CD4-positive, alpha-beta T cell (primary cell): ENCODE measurements at regions not wholly inside any gene's neighbourhood (a gene's known extent, or its start where the extent isn't known, plus 50 kb on each side); places are given as distances from the start of the nearest gene placed in this dataset.

ENCODE experiments used
- ATAC-seq: fragments of 200-7000 bp; cut with Tn5 transposase; one replicate; pipeline ENCODE4 v1.10.0; 2022; ENCODE audit warnings: mild to moderate bottlenecking; ENCODE audit not compliant: poor library complexity
- CTCF ChIA-PET: fragments of 350-600 bp; sonication (Branson Sonifier 250); formaldehyde crosslinking; loops from one replicate; lab custom pipeline; 2021; ENCODE audit warnings: antibody characterized with exemption, inconsistent platforms; lab: Charles Lee
- POLR2A ChIA-PET: fragments of 350-600 bp; sonication (Branson Sonifier 250); formaldehyde crosslinking; loops from one replicate; lab custom pipeline; 2021; ENCODE audit warnings: antibody characterized with exemption, inconsistent platforms; lab: Charles Lee
- DNase-seq, 14 experiments: peaks; one replicate each; pipeline ENCODE4 v3.0.0-alpha.2; 2013 to 2020; ENCODE audit warnings: mixed read lengths in 2 of 14
- H3K27ac ChIP-seq, 2 donors: one replicate each; pipeline versions ENCODE4 v1.5.1 to v1.7.0; 2013; ENCODE audit warnings: low read length in 2 of 2, low read depth in 1 of 2, mild to moderate bottlenecking in 1 of 2
- H3K27me3 ChIP-seq, 2 experiments: 1 replicate in 1 of 2; 2 replicates in 1 of 2; pipeline versions ENCODE4 v1.6.1 to v1.7.0; 2013; ENCODE audit warnings: low read length in 2 of 2, control low read depth in 1 of 2, mild to moderate bottlenecking in 1 of 2, moderate library complexity in 1 of 2; ENCODE audit not compliant: insufficient read depth in 2 of 2, control insufficient read depth in 1 of 2
- H3K36me3 ChIP-seq: one replicate; pipeline ENCODE4 v1.6.1; 2013; ENCODE audit warnings: low read length, control low read depth; ENCODE audit not compliant: insufficient read depth
- H3K4me1 ChIP-seq: one replicate; pipeline ENCODE4 v1.6.1; 2013; ENCODE audit warnings: low read length, control low read depth; ENCODE audit not compliant: insufficient read depth
- H3K4me3 ChIP-seq: one replicate; pipeline ENCODE4 v1.5.1; 2013; ENCODE audit warnings: mild to moderate bottlenecking, low read length, moderate library complexity
- H3K9me3 ChIP-seq, 2 experiments: 1 replicate in 1 of 2; 2 replicates in 1 of 2; pipeline versions ENCODE4 v1.6.1 to v1.7.0; 2013; ENCODE audit warnings: low read length in 2 of 2, mild to moderate bottlenecking in 2 of 2, control low read depth in 1 of 2, moderate library complexity in 1 of 2; ENCODE audit not compliant: control insufficient read depth in 1 of 2, insufficient read depth in 1 of 2
- H3K27ac Mint-ChIP-seq: one replicate; pipeline ENCODE4 v1.8.0; 2020; ENCODE audit warnings: mixed read lengths
- H3K27me3 Mint-ChIP-seq: one replicate; pipeline ENCODE4 v1.8.0; 2021; ENCODE audit warnings: mixed read lengths
- H3K36me3 Mint-ChIP-seq: one replicate; pipeline ENCODE4 v1.8.0; 2021; ENCODE audit warnings: low read depth, mixed read lengths
- H3K4me1 Mint-ChIP-seq: one replicate; pipeline ENCODE4 v1.8.0; 2021; ENCODE audit warnings: low read depth, mixed read lengths
- H3K4me3 Mint-ChIP-seq: one replicate; pipeline ENCODE4 v1.8.0; 2020; ENCODE audit warnings: mild to moderate bottlenecking, mixed read lengths
- H3K9me3 Mint-ChIP-seq: one replicate; pipeline ENCODE4 v1.8.0; 2020; ENCODE audit warnings: mixed read lengths
- CTCF ChIP-seq: fragments of 200-600 bp; IDR thresholded peaks from one replicate; pipeline ENCODE4 v1.8.0; 2022; ENCODE audit warnings: antibody characterized with exemption, mild to moderate bottlenecking
- intact Hi-C, 2 experiments: fragments of 100-400 bp; cut with DNase I in 1 of 2; cut with micrococcal nuclease in 1 of 2; formaldehyde crosslinking; loops; one replicate each; pipeline versions ENCODE4 v1.15.1 to v1.9.0; 2023 to 2025; cut with DNase I, micrococcal nuclease

GRCh38 chr2:180385601-180386201 is 378.6 kb upstream of the CWC22 start:
- Histone ChIP-seq H3K9me3 (no peaks in the 10 kb centered on the region), H3K36me3 (no peaks in the 10 kb centered on the region), H3K27ac (no peak overlapping the region), H3K4me1 (no peaks in the 10 kb centered on the region), H3K4me3 (no peak overlapping the region), H3K27me3 (no peaks in the 10 kb centered on the region)
- H3K27ac Mint-ChIP-seq, result no peak overlapping the region
- DNase-seq (no peak), ATAC-seq (no peak)
- H3K27me3 Mint-ChIP-seq, result no peaks in the 10 kb centered on the region
- no peak for TF ChIP-seq CTCF
- H3K4me1 Mint-ChIP-seq, result no peaks in the 10 kb centered on the region
- POLR2A ChIA-PET, result no interaction called here
- CTCF ChIA-PET, result no interaction called here
- peaks cover 8% of the 10 kb centered on the region for H3K9me3 Mint-ChIP-seq
- no peaks in the 10 kb centered on the region for H3K36me3 Mint-ChIP-seq
- no peak overlapping the region for H3K4me3 Mint-ChIP-seq
- intact Hi-C loops, result no loop called here

GRCh38 chr2:180376066-180376465 is 369.0 kb upstream of the CWC22 start:
- no peaks in the 10 kb centered on the region for H3K9me3 ChIP-seq
- H3K27me3 ChIP-seq, result no peaks in the 10 kb centered on the region
- no peak overlapping the region for H3K4me3 ChIP-seq
- Mint-ChIP-seq H3K4me3 (no peak overlapping the region), H3K27ac (no peak overlapping the region), H3K4me1 (no peaks in the 10 kb centered on the region), H3K9me3 (no peaks in the 10 kb centered on the region), H3K36me3 (no peaks in the 10 kb centered on the region), H3K27me3 (no peaks in the 10 kb centered on the region)
- no peak for ATAC-seq
- ChIA-PET CTCF (no interaction called here), POLR2A (no interaction called here)
- no peak for DNase-seq
- no peak overlapping the region for H3K27ac ChIP-seq
- no peak for TF ChIP-seq CTCF
- intact Hi-C loops, result no loop called here
- H3K36me3 ChIP-seq, result no peaks in the 10 kb centered on the region
- no peaks in the 10 kb centered on the region for H3K4me1 ChIP-seq

- Histone ChIP-seq H3K27me3 (no peaks in the 10 kb centered on the region), H3K4me3 (no peak overlapping the region), H3K27ac (no peak overlapping the region), H3K4me1 (no peaks in the 10 kb centered on the region), H3K36me3 (no peaks in the 10 kb centered on the region), H3K9me3 (no peaks in the 10 kb centered on the region)
- ATAC-seq (no peak), DNase-seq (no peak)
- Mint-ChIP-seq H3K27me3 (no peaks in the 10 kb centered on the region), H3K36me3 (no peaks in the 10 kb centered on the region), H3K4me3 (no peak overlapping the region), H3K9me3 (no peaks in the 10 kb centered on the region), H3K27ac (no peak overlapping the region), H3K4me1 (no peaks in the 10 kb centered on the region)
- intact Hi-C loops, result no loop called here
- ChIA-PET POLR2A (no interaction called here), CTCF (no interaction called here)
- TF ChIP-seq CTCF, result no peak
Measured at GRCh38 chr2:180374502-180375281, 367.6 kb upstream of the CWC22 start.
